ENCODE measurements at regions not wholly inside any gene's neighbourhood (a gene's known extent, or its start where the extent isn't known, plus 50 kb on each side); places are given as distances from the start of the nearest gene placed in this dataset.

- H3K79me2 ChIP-seq (ENCODE audit: control insufficient read depth in 1 of 2, insufficient read depth in 2 of 2, low read length in 2 of 2): no peaks in the 10 kb centered on the region
- POLR2A ChIA-PET (ENCODE audit: partially characterized antibody): interaction anchor here (0.7 kb wide), 1 partner anchor 434 kb away, joined by 4 read pairs; no protein-coding TSS in a partner anchor
Observed at GRCh38 chr20:12112665-12113064, 195.0 kb downstream of the BTBD3 start.

More at GRCh38 chr20:12112665-12113064, 195.0 kb downstream of the BTBD3 start:
- H3K56ac ChIP-seq (replicated peaks; ENCODE audit: insufficient read length, low read depth, low read length): no peak overlapping the region
- CTCF ChIA-PET (ENCODE audit: partially characterized antibody): no interaction called here
- no peak overlapping the region for H4K8ac ChIP-seq (ENCODE audit: extremely low read depth, insufficient read depth, low read length)
- no peak overlapping the region for H2BK120ac ChIP-seq (replicated peaks; ENCODE audit: low read depth, low read length)
- no peak for TF ChIP-seq CTCF (IDR thresholded peaks at IDR 0.05; ENCODE audit: control extremely low read depth in 1 of 3, insufficient read depth in 1 of 3, low read depth in 1 of 3, low read length in 3 of 3)
- DNase-seq (ENCODE audit: low read depth in 1 of 2, low spot score in 2 of 2) (no peak), FAIRE-seq (no peak)
- H3K4me3 ChIP-seq (ENCODE audit: extremely low read depth in 1 of 4, insufficient read depth in 2 of 4, low read depth in 3 of 4, low read length in 4 of 4): no peak overlapping the region
- H3K14ac ChIP-seq (ENCODE audit: insufficient read length): no peak overlapping the region
- no peaks in the 10 kb centered on the region for H3K23me2 ChIP-seq (ENCODE audit: low read depth, low read length)
- no peaks in the 10 kb centered on the region for H3K79me1 ChIP-seq (ENCODE audit: low read depth, low read length)
- H2AK5ac ChIP-seq (ENCODE audit: low read depth, low read length): no peak overlapping the region
- H2BK5ac ChIP-seq (ENCODE audit: low read depth, low read length): no peak overlapping the region
- H4K5ac ChIP-seq (ENCODE audit: insufficient read length, low read depth, low read length): no peak overlapping the region
- no peaks in the 10 kb centered on the region for H4K20me1 ChIP-seq (replicated peaks in 1 of 2; ENCODE audit: control insufficient read depth in 1 of 2, insufficient read depth in 2 of 2, low read length in 2 of 2)
- H2BK20ac ChIP-seq (ENCODE audit: low read length): no peak overlapping the region
- WGBS, 2 experiments (ENCODE audit: extremely low coverage in 1 of 2, insufficient coverage in 1 of 2, insufficient read length in 1 of 2, insufficient replicate concordance in 2 of 2, low coverage in 1 of 2, low lambda C conversion rate in 2 of 2, missing lambda C conversion rate in 1 of 2): 89% methylated on average over 2 of the region's 2 CpGs; no CpG with 5 or more reads in 1 of the 2 experiments
- no peaks in the 10 kb centered on the region for H3K36me3 ChIP-seq (ENCODE audit: control insufficient read depth in 2 of 4, insufficient read depth in 4 of 4, low read length in 3 of 4)
- H3K4me2 ChIP-seq (ENCODE audit: insufficient read depth in 1 of 2, low read depth in 2 of 2, low read length in 2 of 2): no peak overlapping the region
- H3K27ac ChIP-seq (ENCODE audit: low read depth, low read length): no peak overlapping the region
- no peak overlapping the region for H2BK12ac ChIP-seq (ENCODE audit: low read depth, low read length)
- H2BK15ac ChIP-seq (ENCODE audit: low read length): no peak overlapping the region
- no peak overlapping the region for H3K9ac ChIP-seq (replicated peaks in 1 of 4; ENCODE audit: extremely low read depth in 1 of 4, low read depth in 3 of 4, low read length in 3 of 4)
- H3K4ac ChIP-seq (replicated peaks; ENCODE audit: insufficient read length, low read depth, low read length): no peak overlapping the region
- no peaks in the 10 kb centered on the region for H3K4me1 ChIP-seq (replicated peaks in 1 of 4; ENCODE audit: control insufficient read depth in 3 of 4, insufficient read depth in 4 of 4, low read length in 3 of 4)
- H4K91ac ChIP-seq (replicated peaks; ENCODE audit: insufficient read length, low read length): no peak overlapping the region
- no peak overlapping the region for H2AFZ ChIP-seq (ENCODE audit: low read length)
- H3K27me3 ChIP-seq (replicated peaks in 1 of 4; ENCODE audit: control insufficient read depth in 3 of 4, extremely low read depth in 1 of 4, insufficient read depth in 3 of 4, low read length in 3 of 4): no peaks in the 10 kb centered on the region
- H3K23ac ChIP-seq (ENCODE audit: insufficient read length): no peak overlapping the region
- H3K18ac ChIP-seq (ENCODE audit: extremely low read depth, low read length): no peak overlapping the region
- H3K9me3 ChIP-seq (ENCODE audit: insufficient read depth in 2 of 2, low read depth in 1 of 2, low read length in 1 of 2): no peaks in the 10 kb centered on the region

All from H1 (cell line).